ENCODE measurements at regions not wholly inside any gene's neighbourhood (a gene's known extent, or its start where the extent isn't known, plus 50 kb on each side); places are given as distances from the start of the nearest gene placed in this dataset.
"Not testable (repeated sequence)": the region's sequence is repeated elsewhere in the genome, so short reads cannot be mapped to it uniquely, and the experiment has no call there.

DNA sequence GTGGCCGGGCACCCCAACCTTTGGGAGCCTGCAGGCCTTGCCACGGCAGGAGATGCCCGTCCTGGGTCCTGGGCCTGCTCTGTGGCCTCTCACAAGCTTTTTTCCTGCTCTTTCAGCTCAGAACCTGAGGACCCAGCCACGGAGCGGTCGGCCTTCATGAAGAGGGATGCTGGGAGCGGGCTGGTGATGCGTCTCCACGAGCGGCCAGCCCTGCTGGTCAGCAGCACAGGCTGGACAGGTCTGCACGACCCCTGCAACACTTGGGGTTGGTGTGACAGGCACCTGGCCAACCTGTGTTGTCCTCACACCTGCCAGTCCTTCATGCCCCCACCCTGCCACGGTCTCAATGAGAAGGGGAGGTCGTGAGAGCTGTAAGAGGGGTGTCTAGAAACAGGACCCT, 170.0 kb downstream of the ADRA2C start:
- TF ChIP-seq POLR2A (IDR thresholded peaks at IDR 0.05) (no peak), POLR2AphosphoS5 (IDR thresholded peaks at IDR 0.05) (no peak)
- TF ChIP-seq, protein P1, sequence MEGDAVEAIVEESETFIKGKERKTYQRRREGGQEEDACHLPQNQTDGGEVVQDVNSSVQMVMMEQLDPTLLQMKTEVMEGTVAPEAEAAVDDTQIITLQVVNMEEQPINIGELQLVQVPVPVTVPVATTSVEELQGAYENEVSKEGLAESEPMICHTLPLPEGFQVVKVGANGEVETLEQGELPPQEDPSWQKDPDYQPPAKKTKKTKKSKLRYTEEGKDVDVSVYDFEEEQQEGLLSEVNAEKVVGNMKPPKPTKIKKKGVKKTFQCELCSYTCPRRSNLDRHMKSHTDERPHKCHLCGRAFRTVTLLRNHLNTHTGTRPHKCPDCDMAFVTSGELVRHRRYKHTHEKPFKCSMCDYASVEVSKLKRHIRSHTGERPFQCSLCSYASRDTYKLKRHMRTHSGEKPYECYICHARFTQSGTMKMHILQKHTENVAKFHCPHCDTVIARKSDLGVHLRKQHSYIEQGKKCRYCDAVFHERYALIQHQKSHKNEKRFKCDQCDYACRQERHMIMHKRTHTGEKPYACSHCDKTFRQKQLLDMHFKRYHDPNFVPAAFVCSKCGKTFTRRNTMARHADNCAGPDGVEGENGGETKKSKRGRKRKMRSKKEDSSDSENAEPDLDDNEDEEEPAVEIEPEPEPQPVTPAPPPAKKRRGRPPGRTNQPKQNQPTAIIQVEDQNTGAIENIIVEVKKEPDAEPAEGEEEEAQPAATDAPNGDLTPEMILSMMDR (IDR thresholded peaks at IDR 0.05): no peak
- WGBS: 94% methylated on average over 13 of the region's 13 CpGs
- H3K27ac ChIP-seq: no peak overlapping the region

DNA sequence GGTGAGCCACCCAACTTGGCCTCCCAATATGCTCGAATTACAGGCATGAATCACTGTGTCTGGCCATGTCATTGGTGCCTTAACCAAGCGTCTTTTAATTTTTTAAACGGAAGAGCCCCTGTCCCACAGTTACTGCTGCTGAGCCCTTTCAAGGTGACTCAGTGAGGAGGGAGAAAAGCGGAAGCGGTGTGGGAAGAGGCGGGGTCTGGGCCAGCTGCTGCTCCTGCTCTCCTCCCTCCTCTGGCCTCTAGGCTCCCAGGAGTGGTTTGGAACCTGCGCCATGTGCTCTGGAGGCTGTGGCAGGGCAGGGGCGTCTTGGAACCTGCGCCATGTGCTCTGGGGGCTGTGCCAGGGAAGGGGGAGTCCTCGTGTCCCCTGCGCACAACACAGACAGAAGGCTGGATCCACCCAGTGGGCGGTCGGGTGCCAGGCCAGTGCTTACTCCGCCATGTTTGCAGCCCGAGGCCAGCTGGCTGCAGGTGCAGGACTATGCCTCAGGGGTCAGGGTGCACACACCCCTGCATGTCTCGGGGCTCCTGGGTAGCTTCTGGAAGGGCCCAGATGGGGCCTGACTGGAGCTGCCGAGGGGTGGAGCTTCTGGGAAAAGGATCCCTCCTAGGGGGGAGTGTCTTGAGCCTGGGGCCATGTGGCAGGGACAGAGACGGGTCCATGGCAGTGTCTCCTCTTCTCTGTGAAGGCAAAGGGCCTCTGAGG, 171.8 kb downstream of the ADRA2C start:
- DNase-seq (ENCODE audit: low spot score); intact Hi-C loops (cut with DNase I): not testable (repeated sequence)
- WGBS: 71% methylated on average over 11 of the region's 18 CpGs

More for the DNA sequence above, 170.0 kb downstream of the ADRA2C start:
- no peaks in the 10 kb centered on the region for H3K36me3 ChIP-seq
- no peaks in the 10 kb centered on the region for H3K9me3 ChIP-seq
- no peak for DNase-seq (ENCODE audit: low spot score)
- H3K4me1 ChIP-seq (replicated peaks): no peaks in the 10 kb centered on the region
- no peak overlapping the region for H3K4me3 ChIP-seq
- H3K27me3 ChIP-seq (replicated peaks; ENCODE audit: insufficient read depth): no peaks in the 10 kb centered on the region
- intact Hi-C loops (cut with DNase I): no loop called here

DNA sequence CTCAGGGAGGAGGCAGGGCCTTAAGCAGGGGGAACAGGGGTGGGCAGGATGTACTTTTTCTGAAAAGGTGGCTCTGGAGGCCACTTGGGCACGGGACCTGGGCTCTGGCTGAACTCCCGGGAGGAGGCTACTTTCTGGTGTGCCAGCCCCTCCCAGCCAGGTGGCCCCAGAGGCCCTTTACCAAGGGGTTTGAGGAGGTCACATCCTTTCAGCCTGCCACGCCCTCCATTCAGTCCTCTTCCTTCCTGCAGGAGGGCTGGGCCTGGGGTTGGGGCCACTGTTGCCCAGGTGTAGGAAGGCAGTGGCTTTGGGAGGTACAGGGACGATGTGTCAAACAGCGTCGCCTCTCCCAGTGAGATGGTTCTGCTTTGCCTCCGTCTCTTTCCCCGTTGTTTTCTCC, 172.5 kb downstream of the ADRA2C start:
- H3K27me3 ChIP-seq (replicated peaks; ENCODE audit: insufficient read depth); DNase-seq (ENCODE audit: low spot score); H3K4me3 ChIP-seq; intact Hi-C loops (cut with DNase I); H3K27ac ChIP-seq; H3K4me1 ChIP-seq (replicated peaks); H3K36me3 ChIP-seq; H3K9me3 ChIP-seq: not testable (repeated sequence)
- WGBS: 87% methylated on average over 6 of the region's 8 CpGs

More for the DNA sequence above, 171.8 kb downstream of the ADRA2C start:
- H3K4me1 ChIP-seq (replicated peaks); H3K27me3 ChIP-seq (replicated peaks; ENCODE audit: insufficient read depth); H3K4me3 ChIP-seq; H3K27ac ChIP-seq; H3K9me3 ChIP-seq; H3K36me3 ChIP-seq: not testable (repeated sequence)

DNA sequence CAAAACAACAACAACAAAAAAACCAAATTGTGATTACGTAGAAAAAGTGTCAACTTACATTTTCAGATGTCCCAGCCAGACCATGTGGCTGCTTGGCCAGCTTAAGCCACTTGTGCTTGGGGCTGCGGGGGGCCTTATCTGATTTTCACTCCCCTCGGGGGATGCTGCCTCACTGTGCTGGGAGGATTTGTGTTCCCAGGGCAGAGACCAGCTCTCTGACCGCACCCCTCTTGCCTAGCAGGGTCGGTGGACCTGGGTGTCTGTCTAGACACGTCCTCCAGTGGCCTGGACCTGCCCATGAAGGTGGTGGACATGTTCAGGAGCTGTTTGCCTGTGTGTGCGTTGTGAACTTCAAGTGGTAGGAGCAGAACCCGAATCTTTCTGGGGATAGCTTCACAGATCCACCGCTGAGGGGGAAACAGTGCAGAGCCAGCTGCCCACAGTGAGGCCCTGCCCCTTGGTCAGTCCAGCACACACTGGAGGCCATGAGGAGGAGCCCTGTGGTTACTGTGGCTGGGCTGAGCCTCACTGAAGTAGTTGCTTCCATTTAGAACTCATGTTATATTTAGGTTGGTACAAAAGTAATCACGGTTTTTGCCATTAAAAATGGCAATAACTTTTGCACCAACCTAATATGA, 173.9 kb downstream of the ADRA2C start:
- DNase-seq (ENCODE audit: low spot score); H3K9me3 ChIP-seq; H3K4me3 ChIP-seq; H3K4me1 ChIP-seq (replicated peaks); H3K36me3 ChIP-seq; H3K27ac ChIP-seq; intact Hi-C loops (cut with DNase I); H3K27me3 ChIP-seq (replicated peaks; ENCODE audit: insufficient read depth): not testable (repeated sequence)
- WGBS: 46% methylated on average over 10 of the region's 10 CpGs

DNA sequence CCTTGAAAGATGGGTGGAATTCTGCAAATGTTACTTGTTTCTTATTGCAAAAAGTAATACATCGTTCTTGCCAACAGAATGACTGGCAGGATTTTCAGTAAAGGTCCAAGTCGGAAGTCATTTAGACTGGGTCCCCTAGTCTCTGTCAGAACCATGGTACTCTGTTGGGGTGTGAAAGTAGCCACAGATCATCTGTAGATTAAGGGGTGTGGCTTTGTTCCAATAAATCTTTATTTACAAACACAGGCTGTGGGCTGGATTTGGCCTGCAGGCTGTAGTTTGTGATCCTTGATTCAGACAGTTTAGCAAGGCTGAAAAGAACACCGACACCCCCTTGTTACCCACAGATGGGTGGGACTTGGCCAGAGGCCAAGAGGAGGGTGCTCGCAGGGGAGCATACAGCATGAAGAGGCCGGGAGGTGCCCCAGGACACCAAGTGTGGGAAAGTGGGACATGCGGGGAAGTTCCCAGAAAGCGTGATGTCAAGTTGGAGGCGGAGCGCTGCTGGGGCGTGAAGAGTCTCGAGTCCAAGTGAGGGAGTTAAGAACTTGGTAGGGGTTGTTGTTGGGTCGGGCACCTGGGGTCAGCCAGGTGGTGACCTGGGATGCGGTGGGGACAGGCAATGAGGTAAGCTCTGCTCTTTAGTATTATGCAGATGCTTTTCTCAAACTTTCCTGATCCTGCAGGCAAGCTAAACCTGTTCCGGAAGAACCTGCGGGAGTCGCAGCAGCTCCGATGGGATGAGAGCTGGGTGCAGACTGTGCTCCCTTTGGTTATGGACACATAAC, 175.7 kb downstream of the ADRA2C start:
- DNase-seq (ENCODE audit: low spot score); H3K36me3 ChIP-seq; H3K9me3 ChIP-seq; H3K4me3 ChIP-seq; H3K4me1 ChIP-seq (replicated peaks); H3K27me3 ChIP-seq (replicated peaks; ENCODE audit: insufficient read depth); H3K27ac ChIP-seq; intact Hi-C loops (cut with DNase I): not testable (repeated sequence)
- WGBS: 45% methylated on average over 17 of the region's 17 CpGs

DNA sequence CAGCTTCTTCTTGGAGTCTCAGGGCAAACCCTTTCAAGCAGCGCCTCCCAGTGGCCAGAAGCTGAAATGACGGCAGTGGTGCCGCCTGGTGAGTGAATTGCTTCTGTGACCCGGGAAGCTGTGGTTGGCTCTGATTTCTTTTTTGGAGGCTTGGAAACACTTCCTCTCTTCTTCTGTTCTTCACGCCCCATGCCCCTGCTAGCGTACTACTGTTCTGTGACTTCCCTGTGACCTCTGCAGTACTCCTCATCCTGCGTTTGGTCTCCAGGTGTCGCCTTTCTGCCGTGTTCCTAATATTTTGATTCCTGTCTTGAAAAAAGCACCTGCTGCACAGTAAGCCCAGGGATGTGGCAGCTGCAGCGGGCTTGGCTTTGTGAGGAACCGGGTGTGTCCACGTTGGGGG, 176.4 kb downstream of the ADRA2C start:
- WGBS: 16% methylated on average over 12 of the region's 12 CpGs
- H3K9me3 ChIP-seq; H3K36me3 ChIP-seq; H3K27me3 ChIP-seq (replicated peaks; ENCODE audit: insufficient read depth); H3K27ac ChIP-seq; H3K4me1 ChIP-seq (replicated peaks); intact Hi-C loops (cut with DNase I); H3K4me3 ChIP-seq: not testable (repeated sequence)
- TF ChIP-seq, protein P1 (IDR thresholded peaks at IDR 0.05): peak; percentile 19 to 69 (median 44)
- DNase-seq (ENCODE audit: low spot score): peak; percentile 24

DNA sequence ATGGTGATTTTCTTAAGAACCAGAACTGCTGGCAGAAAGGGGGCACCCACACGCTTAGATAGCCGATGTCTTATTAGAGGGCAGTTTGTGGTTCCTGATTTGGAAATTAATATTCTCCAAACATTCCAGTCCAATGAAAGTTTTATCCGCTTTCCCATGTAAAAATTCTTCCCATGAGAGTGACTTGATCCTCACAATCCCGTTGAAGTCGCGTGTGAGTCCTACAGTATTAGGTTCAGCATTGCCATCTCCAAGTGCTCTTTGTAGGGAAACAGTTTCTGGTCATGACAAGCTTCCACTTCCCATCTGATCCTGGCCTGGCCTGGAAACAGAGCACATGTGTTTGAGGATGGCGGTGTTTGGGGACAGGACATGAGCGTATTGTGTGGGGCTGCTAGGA, 176.9 kb downstream of the ADRA2C start:
- intact Hi-C loops (cut with DNase I); H3K4me3 ChIP-seq; H3K27ac ChIP-seq; H3K36me3 ChIP-seq; H3K27me3 ChIP-seq (replicated peaks; ENCODE audit: insufficient read depth); H3K4me1 ChIP-seq (replicated peaks); DNase-seq (ENCODE audit: low spot score); H3K9me3 ChIP-seq: not testable (repeated sequence)
- WGBS: 58% methylated on average over 8 of the region's 8 CpGs

All from prostate gland (tissue), 2 donors.